GM12873 (cell line): ENCODE measurements at regions not wholly inside any gene's neighbourhood (a gene's known extent, or its start where the extent isn't known, plus 50 kb on each side); places are given as distances from the start of the nearest gene placed in this dataset.

ENCODE experiments used
- CTCF ChIP-seq: IDR thresholded peaks from 2 replicates; pipeline ENCODE4 v1.5.1; 2012; ENCODE audit warnings: low read depth, mild to moderate bottlenecking, moderate library complexity, low read length, control low read depth; ENCODE audit not compliant: insufficient read depth; ENCODE audit errors: missing control alignments

- no peak for TF ChIP-seq CTCF
These were observed 53.9 kb upstream of the PICALM start for GRCh38 chr11:86122773-86123172.

GRCh38 chr11:86120807-86121206 lies 51.9 kb upstream of the PICALM start:
- TF ChIP-seq CTCF, result no peak

- TF ChIP-seq CTCF, result no peak
These were observed 51.0 kb upstream of the PICALM start for GRCh38 chr11:86119906-86120305.

- TF ChIP-seq CTCF, result no peak
These were observed 50.2 kb upstream of the PICALM start for GRCh38 chr11:86119077-86119476.
